ENCODE measurements at regions not wholly inside any gene's neighbourhood (a gene's known extent, or its start where the extent isn't known, plus 50 kb on each side); places are given as distances from the start of the nearest gene placed in this dataset.

DNA sequence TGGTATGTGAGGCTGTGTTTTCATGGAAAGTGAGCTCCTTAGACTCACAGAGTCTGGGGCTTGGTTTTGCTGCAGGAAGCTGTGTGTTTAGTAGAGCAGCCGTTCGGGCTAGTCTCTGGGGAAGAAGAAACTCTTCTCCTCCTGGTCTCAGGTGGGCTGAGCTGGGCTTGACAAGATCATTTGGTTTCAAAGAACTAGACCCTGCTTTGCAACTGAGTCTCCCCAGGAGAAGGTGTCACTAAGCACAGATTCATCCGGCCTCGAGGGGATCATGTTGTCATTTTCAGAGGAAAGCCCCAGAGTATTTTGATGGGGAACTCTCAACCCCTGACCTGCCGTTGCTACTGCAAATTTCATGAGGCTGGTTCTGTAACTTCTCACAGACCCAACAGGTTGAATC is 188.5 kb downstream of the FAM43A start:
- TF ChIP-seq, protein P1, sequence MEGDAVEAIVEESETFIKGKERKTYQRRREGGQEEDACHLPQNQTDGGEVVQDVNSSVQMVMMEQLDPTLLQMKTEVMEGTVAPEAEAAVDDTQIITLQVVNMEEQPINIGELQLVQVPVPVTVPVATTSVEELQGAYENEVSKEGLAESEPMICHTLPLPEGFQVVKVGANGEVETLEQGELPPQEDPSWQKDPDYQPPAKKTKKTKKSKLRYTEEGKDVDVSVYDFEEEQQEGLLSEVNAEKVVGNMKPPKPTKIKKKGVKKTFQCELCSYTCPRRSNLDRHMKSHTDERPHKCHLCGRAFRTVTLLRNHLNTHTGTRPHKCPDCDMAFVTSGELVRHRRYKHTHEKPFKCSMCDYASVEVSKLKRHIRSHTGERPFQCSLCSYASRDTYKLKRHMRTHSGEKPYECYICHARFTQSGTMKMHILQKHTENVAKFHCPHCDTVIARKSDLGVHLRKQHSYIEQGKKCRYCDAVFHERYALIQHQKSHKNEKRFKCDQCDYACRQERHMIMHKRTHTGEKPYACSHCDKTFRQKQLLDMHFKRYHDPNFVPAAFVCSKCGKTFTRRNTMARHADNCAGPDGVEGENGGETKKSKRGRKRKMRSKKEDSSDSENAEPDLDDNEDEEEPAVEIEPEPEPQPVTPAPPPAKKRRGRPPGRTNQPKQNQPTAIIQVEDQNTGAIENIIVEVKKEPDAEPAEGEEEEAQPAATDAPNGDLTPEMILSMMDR (conservative IDR thresholded peaks at IDR 0.05) = no peak
- TF ChIP-seq EZH2 (IDR thresholded peaks at IDR 0.05; ENCODE audit: low read depth) = no peak
